HK-2 (cell line): ENCODE measurements at regions not wholly inside any gene's neighbourhood (a gene's known extent, or its start where the extent isn't known, plus 50 kb on each side); places are given as distances from the start of the nearest gene placed in this dataset.
"Not testable (repeated sequence)": the region's sequence is repeated elsewhere in the genome, so short reads cannot be mapped to it uniquely, and the experiment has no call there.

Source experiments
- DNase-seq: peaks from one replicate; pipeline ENCODE4 v3.0.0-alpha.2; 2018; ENCODE audit not compliant: unreplicated experiment

DNA sequence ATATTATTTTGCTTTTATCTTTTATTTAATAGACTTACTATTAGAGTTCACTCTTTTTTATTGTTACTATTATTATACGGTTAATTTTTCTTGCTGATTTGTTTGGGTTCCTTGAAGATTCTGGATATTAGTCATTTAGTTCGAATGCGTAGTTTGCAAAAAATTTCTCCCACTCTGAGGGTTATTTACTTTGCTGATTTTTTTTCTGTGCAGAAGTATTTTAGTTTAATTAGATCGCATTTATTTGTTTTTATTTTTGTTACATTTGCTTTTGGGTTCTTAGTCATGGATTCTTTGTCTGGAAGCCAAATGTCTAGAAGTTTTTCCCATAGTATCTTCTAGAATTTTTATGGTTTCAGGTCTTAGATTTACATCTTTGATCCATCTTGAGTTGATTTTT lies 585.2 kb downstream of the CPS1 start:
- no peak for DNase-seq

DNA sequence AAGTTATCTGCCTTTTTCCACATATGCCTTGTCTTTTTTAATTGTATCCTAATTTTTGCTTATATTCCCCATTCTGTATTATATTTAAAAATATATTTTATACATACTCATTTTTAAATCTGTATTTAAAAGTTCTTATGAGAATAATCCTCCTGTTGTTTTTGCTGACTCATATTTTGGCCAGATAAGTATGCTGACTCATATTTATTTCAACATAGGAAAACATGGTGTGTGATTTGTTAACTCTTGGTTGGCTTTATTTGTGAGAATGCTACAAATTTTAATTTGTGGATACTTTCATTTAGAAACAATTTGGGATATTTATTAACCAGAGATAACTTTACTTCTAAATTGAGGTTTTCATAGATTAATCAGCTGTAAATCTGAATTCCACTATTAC lies 587.7 kb downstream of the CPS1 start:
- DNase-seq: no peak

DNA sequence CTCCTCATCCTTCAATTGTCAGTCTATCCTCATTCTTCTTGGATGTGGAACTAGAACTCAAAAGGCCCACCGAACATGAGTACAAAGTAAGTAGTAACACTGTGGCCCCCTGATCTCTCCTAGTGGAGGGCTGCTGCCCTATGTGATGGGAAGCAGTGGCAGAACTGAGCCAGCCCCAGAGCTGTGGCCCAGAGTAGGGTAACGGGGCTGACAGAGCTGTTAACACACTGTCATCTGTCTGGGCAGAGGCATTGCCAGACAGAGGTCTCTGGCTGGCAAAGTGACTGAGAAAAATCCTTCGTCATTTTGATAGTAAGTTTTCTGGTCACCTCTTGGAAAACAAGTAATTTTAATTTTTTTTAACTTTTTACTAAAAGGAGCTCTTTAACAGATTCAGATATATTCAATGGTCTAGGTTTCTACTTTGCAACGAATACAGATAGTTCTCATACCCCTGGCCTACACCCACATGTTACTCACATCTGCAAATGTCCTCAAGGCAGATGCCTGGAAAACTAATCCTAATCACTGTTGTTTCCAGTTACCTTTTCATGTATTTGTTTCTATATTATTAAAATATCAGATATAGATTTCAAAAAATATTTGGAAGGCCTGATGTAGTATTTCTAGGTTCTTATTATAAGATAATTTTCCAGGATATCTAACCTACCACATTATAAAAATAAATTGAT lies 588.7 kb downstream of the CPS1 start:
- no peak for DNase-seq

DNA sequence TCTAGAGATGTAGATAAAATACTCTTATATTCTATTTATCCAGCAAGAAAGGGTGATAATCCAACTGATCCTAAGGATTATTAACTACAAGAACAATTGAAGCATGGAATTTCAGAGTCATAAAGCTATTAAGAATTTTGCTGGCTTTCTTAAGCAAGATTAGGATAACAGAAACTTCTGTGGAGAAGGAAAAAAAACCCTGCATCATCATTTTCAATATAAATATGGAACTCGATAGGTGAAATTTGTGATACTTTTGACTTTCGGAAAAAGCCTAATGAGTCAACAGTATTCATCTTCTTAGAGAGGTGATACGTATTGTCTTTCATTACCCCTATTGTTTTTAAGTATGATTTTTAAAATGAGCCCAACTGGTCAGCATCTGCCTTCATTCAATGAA lies 593.3 kb downstream of the CPS1 start:
- DNase-seq: no peak

DNA sequence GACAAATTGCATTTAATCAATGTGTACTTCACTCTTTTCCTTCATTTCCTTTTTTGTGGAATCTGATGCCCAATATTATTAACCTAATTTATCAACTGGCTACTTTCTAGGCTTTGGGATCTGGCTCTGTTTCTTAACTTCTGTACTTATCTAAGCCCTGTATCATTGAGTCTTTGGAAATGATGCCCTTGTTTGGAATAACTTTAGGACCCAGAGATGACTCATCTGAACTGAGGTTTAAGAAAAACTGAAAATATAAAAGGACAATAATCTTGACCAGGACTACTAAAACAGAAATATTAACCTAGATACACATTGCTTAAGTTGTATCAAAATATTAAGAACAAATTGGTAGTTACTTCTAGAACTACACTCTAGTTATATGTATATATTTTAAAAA lies 600.8 kb downstream of the CPS1 start:
- no peak for DNase-seq

DNA sequence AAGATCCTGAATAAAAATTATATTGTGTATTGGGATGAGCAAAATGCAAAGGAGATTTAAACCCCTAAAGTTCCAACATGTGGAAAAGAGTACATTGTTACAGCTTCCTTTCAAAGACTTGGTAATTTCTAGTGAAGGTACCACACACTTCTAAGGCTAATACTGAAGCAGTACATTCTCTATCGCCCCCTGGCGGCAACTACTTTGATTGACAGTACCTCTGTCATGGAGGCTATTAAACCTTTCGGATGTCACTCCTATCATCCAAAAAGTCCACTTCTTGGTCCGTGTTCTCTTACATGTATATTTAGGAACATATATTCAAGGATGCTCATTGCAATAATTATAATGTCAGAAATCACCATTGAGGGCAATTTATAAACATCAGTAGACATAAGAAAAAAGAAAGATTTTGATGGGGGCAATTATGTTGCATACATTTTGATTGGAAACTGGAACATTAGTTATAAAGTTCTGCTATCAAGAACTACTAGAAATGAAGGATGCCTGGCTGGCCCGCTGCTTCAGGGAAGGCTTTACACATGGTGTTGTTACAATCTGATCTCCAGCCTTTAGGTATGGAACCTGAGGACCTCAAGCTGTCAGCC lies 601.6 kb downstream of the CPS1 start:
- peak; percentile 66 for DNase-seq

DNA sequence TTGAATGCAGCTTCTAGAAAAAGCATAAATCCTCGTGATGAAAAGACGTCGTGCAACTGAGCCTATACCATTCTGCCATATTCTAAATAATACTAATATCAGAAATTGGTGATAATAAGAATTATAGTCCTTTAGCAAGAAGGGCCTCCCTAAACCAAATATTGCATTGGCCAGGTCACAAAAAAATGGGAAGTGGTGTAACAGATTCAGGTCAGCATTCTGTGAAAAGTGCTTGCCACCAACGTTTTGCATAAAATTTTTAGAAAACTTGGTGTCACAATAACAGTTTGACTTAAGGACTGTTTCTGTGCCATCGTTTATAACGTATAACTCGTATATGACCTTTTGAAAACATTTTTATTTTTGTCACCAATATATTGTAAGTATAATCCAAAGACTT lies 603.6 kb downstream of the CPS1 start:
- DNase-seq: no peak

DNA sequence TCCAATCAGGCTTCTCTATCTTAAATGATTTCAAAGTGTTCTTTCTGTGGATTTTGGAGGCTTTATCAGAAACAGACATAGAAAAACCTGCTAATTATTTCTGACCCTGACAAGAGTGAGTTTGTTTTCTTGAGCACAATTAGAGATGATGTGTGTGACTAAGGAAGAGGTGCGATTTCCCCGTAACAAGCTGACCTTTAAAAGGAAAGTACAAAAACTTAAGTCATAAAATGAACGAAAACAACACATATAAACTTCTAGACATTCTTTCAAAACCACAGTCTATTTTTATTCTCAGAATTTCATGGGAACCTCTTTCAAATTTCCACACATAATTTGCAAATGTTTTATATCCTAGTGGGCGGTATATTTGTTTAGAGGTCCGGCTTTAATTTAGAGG lies 604.8 kb downstream of the CPS1 start:
- DNase-seq: no peak

DNA sequence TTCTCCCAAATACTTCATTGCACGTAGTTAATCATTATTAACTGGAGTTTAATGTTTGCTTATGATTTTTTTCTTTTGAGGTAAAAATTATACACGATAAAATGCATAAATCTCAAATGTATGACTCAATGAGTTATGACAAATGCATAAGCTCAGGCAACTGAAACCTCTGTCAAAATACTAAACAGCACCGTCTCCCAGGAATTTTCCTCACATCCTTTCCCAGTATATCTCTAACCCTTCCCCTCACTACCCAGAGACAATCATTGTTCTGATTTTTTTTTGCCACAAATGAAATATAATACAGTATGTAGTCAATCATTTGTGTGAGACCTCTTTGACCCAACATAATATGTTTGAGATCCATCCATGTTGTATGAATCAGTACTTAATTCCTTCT lies 606.5 kb downstream of the CPS1 start:
- DNase-seq: no peak

DNA sequence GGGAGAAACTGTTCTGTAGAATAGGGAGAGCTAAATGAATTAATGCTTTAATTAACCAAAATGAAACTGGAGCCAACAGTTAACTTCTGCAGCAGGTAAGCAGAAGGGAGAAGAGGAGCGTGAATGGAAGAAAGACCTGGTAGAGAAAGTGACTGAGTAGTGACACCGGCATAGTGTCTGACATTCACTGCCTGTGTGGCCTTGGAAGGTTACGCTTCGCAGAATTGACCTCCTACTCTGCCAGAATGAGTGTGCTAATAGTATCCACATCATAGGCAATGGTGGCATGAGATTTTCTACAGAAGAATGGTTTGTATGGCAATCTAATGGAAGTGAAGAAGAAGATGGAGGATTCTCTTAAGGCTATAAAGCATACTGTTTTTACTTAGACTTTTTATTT lies 614.4 kb downstream of the CPS1 start:
- no peak for DNase-seq

DNA sequence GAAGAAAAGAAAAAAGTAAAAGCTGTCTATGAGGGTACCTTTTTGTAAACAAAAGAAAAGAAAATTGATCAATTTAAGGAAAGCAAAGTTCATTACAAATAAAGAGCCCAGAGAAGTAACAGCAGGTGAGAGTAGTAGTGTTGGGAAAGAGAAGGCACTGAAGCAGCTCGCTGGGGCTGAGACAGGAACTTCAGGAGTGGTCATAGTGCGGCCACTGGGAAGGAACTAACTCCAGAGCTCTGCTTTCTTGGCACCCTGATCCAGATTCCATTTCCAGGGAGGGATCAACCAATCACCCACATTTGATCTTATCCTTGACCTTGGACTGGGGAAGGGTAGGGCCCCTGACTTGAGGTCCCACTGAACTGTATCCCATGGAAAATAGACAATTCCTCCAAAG lies 617.6 kb downstream of the CPS1 start:
- no peak for DNase-seq

DNA sequence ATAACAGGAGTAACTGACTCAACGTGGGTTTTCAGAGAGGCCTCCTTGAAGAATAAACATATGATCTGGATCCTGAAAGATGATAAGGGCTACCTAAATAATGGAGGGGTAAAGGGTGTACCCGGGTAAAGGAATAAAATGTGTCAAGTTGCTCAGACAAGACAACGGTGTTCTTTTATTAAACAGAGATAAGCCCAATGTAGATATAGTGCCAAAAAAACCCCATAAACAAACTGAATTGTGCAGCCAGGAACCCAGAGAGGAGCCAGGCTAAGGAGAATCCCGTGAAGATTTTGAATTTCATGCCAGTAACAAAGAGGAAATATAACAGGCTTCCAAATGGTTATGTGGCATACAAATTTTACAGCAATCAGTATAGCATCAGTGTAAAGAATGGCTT lies 618.2 kb downstream of the CPS1 start:
- DNase-seq: no peak

DNA sequence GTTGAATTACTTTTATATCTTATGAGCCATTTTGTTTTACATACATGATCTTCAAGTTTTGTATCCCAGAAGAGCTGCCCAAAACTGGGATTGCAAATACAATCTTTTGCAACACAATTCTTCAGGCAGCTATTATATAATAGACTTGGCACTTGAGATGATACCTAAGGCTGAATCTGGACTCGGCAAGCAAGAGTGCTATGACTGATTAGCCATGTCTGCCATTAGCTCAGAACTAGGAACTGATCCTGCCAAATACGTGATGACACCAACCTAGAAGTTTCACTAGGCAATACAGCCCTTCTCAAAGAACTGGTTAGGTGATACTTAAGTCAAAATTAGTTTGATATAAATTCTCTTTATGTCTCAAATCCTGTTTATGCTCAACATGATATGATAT lies 619.6 kb downstream of the CPS1 start:
- DNase-seq: no peak

DNA sequence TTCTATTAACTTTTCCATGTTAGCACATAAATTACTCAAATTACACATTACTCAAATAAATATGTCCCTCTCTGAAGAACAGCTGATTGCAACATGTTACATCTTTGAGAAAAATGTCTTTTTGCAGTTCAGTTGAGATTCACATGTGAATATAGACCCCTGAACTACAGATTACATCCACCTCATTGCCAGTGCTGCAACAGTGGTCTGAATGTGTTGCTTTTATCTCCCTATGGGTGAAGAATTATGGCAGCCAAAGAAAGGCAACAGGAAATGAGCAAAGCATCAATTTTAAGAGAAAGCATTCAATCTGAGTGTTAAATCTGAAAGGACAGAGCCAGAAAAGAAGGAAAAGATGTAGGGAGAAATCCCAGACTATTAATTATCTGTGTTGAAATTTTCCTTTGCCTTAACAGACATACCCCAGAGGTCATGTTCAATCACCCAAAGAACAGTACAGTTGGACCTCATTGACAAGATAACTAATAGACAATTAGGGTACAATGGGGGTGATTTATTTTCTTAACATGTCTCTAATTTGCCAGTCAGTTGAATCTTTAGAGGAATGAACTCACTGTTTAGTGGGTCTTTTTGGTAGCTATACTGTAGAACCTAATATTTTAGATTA lies 620.2 kb downstream of the CPS1 start:
- DNase-seq: no peak

DNA sequence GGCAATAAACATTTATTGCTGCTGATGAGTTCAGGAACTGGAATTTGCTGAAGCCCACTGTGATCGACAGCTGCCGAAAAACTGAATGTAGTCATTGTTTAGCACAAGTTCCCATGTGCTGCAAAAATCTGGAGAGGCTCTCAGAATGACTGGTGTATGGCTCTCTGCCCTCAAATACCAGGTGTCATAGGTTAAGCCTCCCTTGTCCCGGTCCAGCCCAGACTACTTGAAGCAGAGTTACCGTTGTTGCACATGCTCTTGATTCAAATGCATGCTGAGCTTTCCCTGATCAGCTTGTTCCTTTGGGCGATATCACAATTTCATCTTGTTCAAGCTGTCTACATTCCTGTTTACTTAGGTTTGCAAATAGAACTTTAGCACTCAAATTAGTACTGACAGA lies 625.2 kb downstream of the CPS1 start:
- DNase-seq: no peak

DNA sequence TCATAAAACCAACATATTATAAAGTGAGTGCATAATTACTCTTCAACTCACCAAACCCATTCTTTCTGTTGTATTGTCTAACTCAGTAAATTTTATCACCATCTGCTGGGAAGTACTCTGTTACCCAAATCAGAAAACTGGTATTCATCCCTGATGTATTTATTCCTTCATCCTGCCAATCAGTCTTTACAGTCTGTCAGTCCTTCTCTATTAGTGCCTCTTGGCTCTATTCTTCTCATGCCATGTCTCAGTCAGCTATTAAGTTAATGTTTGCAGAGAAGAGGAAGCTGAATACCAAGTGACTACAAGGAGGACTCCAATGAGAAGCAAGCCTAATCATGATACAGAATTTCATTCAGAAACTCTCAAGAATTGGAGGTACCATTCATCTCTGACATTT lies 631.2 kb downstream of the CPS1 start:
- DNase-seq: no peak

DNA sequence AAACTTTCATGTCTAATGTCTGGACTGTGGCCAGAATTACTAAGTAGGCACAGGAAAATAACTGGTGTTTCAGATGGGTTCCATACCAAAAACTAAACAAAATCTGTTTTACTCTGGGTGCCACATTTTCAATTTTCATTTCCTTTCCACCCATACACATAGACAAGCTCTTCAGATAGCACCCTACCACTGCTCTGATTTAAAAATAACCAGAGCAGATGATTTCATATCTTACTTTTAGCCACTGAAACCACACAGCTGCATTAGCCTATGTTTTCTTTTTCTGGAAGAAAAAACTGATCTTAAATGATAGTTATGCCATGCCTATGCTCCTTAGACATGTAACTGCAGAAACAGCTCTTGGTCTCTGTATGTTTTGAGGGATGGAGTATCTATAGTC lies 647.6 kb downstream of the CPS1 start:
- DNase-seq: no peak

DNA sequence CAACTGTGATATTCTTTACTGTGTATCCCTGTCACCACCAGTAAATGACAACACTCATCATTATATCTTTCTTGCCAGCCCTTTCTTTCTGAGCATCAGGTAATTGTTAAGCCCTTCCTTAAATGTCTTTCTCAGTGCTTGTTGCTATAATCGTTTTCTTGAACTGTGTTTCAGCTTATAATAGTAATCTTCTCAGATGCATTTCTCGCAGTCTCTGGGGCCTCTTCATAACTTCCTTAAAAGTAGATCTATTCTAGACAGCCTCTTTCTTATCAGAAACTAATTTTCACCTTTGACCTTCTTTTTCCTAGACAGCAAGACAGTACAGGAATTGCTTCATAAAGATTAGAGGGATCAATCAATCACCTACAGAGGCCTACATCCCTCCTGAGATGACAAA lies 648.1 kb downstream of the CPS1 start:
- no peak for DNase-seq

DNA sequence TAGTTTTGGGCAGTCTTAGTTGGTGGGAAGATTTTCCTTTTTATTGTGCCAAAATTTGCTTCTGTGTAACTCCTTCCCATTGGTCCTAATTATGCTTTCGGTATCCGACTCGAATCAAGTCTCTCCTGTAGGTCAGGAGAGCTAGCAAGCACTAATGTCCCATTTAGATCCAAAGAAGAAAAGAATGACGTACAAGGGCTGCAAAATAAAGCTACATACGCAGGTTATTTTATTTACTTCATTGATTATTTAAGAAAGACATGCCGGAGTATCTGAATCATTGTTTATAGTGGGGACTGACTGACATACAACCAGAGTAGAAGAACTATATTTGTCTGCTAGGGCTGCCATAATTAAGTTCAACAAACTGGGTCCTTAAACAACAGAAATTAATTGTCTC lies 648.5 kb downstream of the CPS1 start:
- DNase-seq: no peak

DNA sequence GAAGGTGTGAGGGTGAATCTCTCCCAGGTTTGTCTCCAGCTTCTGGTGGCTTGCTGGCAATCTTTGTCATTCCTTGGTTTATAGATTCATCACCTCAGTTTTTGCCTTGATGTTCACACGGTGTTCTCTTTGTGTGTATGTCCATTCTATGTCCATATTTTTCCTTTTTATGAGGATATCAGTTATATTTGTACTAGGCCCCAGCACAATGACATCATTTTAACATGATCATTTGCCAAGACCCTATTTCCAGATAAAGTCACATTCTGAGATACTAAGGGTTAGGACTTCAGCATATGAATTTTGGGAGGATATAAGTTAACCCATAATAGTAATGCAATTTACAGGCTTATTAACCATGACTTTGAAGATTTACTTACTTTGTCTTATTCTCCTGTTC lies 649.0 kb downstream of the CPS1 start:
- DNase-seq: no peak

DNA sequence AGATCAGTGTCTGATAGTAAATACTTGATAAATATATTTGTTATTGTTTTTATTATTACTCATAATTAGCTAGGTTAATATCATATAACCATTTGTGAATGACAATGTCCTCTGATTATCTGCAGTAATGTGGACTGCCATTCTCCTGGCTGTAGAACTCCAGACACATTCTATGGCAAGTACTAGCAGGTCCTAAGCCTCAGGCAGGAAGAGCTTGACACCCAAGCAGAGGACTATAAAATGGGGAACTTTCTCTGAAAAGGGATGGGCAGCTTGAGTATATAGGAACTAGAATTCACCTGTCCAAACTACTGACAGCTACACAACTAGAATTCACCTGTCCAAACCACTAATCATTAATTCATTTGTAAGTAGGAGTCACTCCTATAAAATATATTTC lies 649.4 kb downstream of the CPS1 start:
- DNase-seq: no peak

DNA sequence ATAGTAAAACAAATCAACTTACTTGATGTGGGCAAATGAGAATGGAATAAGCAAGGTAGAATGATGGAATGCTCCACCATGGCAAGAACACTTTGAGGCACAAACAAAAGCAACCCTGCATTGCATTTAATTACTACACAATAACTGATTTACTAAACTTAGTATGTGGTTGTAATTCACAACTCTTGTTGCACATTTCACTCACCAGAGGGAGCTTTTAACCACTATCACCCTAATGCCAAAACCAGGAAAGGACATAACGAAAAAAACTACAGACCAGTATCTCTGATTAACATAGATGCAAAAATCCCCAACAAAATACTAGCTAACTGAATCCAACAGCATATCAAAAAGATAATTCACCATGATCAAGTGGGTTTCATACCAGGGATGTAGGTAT lies 659.8 kb downstream of the CPS1 start:
- no peak for DNase-seq

DNA sequence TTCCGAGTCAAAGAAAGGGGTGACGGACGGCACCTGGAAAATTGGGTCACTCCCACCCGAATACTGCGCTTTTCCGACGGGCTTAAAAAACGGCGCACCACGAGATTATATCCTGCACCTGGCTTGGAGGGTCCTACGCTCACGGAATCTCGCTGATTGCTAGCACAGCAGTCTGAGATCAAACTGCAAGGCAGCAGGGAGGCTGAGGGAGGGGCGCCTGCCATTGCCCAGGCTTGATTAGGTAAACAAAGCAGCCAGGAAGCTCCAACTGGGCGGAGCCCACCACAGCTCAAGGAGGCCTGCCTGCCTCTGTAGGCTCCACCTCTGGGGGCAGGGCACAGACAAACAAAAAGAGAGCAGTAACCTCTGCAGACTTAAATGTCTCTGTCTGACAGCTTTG lies 663.1 kb downstream of the CPS1 start:
- not testable (repeated sequence) for DNase-seq

DNA sequence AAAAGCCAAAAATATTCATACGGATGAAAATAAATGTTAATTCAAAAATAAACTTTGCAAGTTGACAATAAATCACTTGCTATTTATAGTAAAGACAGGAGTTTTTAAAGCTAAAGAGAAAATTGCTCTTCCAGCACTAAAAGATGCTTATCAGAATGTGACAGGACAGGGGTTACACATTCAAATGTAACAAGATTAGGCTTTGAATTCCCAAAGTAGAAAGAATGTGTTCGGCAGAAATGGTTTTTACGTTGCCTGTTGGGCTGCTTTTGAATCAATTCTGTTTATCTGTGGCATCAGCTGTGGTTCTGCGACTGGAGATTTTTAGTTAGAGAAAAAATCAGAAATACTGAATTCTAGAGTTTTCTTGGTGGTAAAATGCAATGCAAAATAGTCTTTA lies 669.4 kb downstream of the CPS1 start:
- DNase-seq: no peak
